Astrocyte (in vitro differentiated cells and primary cell): ENCODE measurements at regions not wholly inside any gene's neighbourhood (a gene's known extent, or its start where the extent isn't known, plus 50 kb on each side); places are given as distances from the start of the nearest gene placed in this dataset.

ENCODE experiments used
- DNase-seq: peaks from one replicate; pipeline ENCODE4 v3.0.0-alpha.2; 2010; ENCODE audit warnings: low read depth
- FAIRE-seq: peaks from 2 replicates; lab custom pipeline; 2011; peaks lifted over from hg19 to GRCh38; lab: Jason Lieb, UNC
- H2AFZ ChIP-seq: 2 replicates; pipeline ENCODE4 v1.6.0; 2012; ENCODE audit warnings: low read depth, low read length, inconsistent platforms
- H3K27ac ChIP-seq: 2 replicates; pipeline ENCODE4 v1.5.1; 2011; ENCODE audit warnings: low read depth, low read length, inconsistent platforms
- H3K27me3 ChIP-seq: 2 replicates; pipeline ENCODE4 v1.6.0; 2011; ENCODE audit warnings: low read length, inconsistent platforms; ENCODE audit not compliant: insufficient read depth
- H3K36me3 ChIP-seq: 2 replicates; pipeline ENCODE4 v1.5.1; 2011; ENCODE audit warnings: low read length, inconsistent platforms; ENCODE audit not compliant: insufficient read depth
- H3K4me1 ChIP-seq: 2 replicates; pipeline ENCODE4 v1.5.1; 2011; ENCODE audit warnings: low read length, inconsistent platforms; ENCODE audit not compliant: insufficient read depth
- H3K4me2 ChIP-seq: 2 replicates; pipeline ENCODE4 v1.6.0; 2012; ENCODE audit warnings: low read length, inconsistent platforms
- H3K4me3 ChIP-seq: 2 replicates; pipeline ENCODE4 v1.5.1; 2011; ENCODE audit warnings: low read depth, mild to moderate bottlenecking, low read length, inconsistent platforms; ENCODE audit not compliant: insufficient read depth
- H3K79me2 ChIP-seq: 2 replicates; pipeline ENCODE4 v1.6.0; 2012; ENCODE audit warnings: mild to moderate bottlenecking, low read length, inconsistent platforms; ENCODE audit not compliant: insufficient read depth
- H3K9ac ChIP-seq: 2 replicates; pipeline ENCODE4 v1.6.0; 2012; ENCODE audit warnings: mild to moderate bottlenecking, low read length, inconsistent platforms
- H3K9me3 ChIP-seq: 2 replicates; pipeline ENCODE4 v1.5.1; 2012; ENCODE audit warnings: low read depth, mild to moderate bottlenecking, low read length, inconsistent platforms; ENCODE audit not compliant: insufficient read depth
- H4K20me1 ChIP-seq: 2 replicates; pipeline ENCODE4 v1.6.0; 2012; ENCODE audit warnings: low read length, inconsistent platforms; ENCODE audit not compliant: insufficient read depth
- H3K27ac Mint-ChIP-seq: one replicate; pipeline ENCODE4 v1.8.0; 2021; ENCODE audit warnings: mild to moderate bottlenecking, mixed read lengths; ENCODE audit not compliant: unreplicated experiment
- H3K27me3 Mint-ChIP-seq: one replicate; pipeline ENCODE4 v1.8.0; 2021; ENCODE audit warnings: low read depth, mixed read lengths; ENCODE audit not compliant: unreplicated experiment
- H3K36me3 Mint-ChIP-seq: one replicate; pipeline ENCODE4 v1.8.0; 2021; ENCODE audit warnings: low read depth, mixed read lengths; ENCODE audit not compliant: unreplicated experiment
- H3K4me1 Mint-ChIP-seq: one replicate; pipeline ENCODE4 v1.8.0; 2021; ENCODE audit warnings: low read depth, mixed read lengths; ENCODE audit not compliant: unreplicated experiment
- H3K4me3 Mint-ChIP-seq: one replicate; pipeline ENCODE4 v1.8.0; 2021; ENCODE audit warnings: mild to moderate bottlenecking, moderate library complexity, mixed read lengths; ENCODE audit not compliant: unreplicated experiment
- H3K9me3 Mint-ChIP-seq: one replicate; pipeline ENCODE4 v1.8.0; 2021; ENCODE audit warnings: mild to moderate bottlenecking, mixed read lengths; ENCODE audit not compliant: unreplicated experiment
- CTCF ChIP-seq: IDR thresholded peaks from 2 replicates; pipeline ENCODE4 v1.5.1; 2011; ENCODE audit warnings: low read depth, mild to moderate bottlenecking, inconsistent platforms, low read length, moderate library complexity; ENCODE audit not compliant: insufficient read depth
- EZH2 ChIP-seq: IDR thresholded peaks from 2 replicates; pipeline ENCODE4 v1.6.1; 2012; ENCODE audit warnings: mild to moderate bottlenecking, low read length, inconsistent platforms; ENCODE audit not compliant: insufficient read depth

GRCh38 chr18:34978533-34978893, 62.7 kb upstream of the MAPRE2 start:
- FAIRE-seq (no peak), DNase-seq (no peak)
- no peak for TF ChIP-seq EZH2
- no peak for TF ChIP-seq CTCF
- Histone ChIP-seq H3K27me3 (peaks cover 8% of the 10 kb centered on the region), H3K27ac (peak overlapping the region; percentile 50), H3K4me3 (peak overlapping the region; percentile 74), H3K9me3 (no peaks in the 10 kb centered on the region), H2AFZ (peak overlapping the region; percentile 94), H3K4me1 (peaks cover 18% of the 10 kb centered on the region), H3K9ac (peak overlapping the region; percentile 63), H3K79me2 (no peaks in the 10 kb centered on the region), H4K20me1 (no peaks in the 10 kb centered on the region), H3K4me2 (peak overlapping the region; percentile 95), H3K36me3 (no peaks in the 10 kb centered on the region)
- peak overlapping the region; percentile 85 for H3K27ac Mint-ChIP-seq
- H3K36me3 Mint-ChIP-seq, result no peaks in the 10 kb centered on the region
- peaks cover 2% of the 10 kb centered on the region for H3K9me3 Mint-ChIP-seq
- peak overlapping the region; percentile 87 for H3K4me3 Mint-ChIP-seq
- H3K4me1 Mint-ChIP-seq, result peaks cover 11% of the 10 kb centered on the region
- peaks cover 7% of the 10 kb centered on the region for H3K27me3 Mint-ChIP-seq

- no peaks in the 10 kb centered on the region for H3K9me3 ChIP-seq
- FAIRE-seq (peak; percentile 99), DNase-seq (peak; percentile 97)
- H3K9me3 Mint-ChIP-seq, result no peaks in the 10 kb centered on the region
- H3K36me3 ChIP-seq, result no peaks in the 10 kb centered on the region
- H3K9ac ChIP-seq, result peak overlapping the region; percentile 63
- H3K36me3 Mint-ChIP-seq, result no peaks in the 10 kb centered on the region
- H3K27me3 Mint-ChIP-seq, result peaks cover 7% of the 10 kb centered on the region
- peak overlapping the region; percentile 93 for H3K27ac Mint-ChIP-seq
- peaks cover 8% of the 10 kb centered on the region for H3K27me3 ChIP-seq
- peak overlapping the region; percentile 95 for H3K4me2 ChIP-seq
- peaks cover 18% of the 10 kb centered on the region for H3K4me1 ChIP-seq
- peak overlapping the region; percentile 74 for H3K4me3 ChIP-seq
- peaks cover 11% of the 10 kb centered on the region for H3K4me1 Mint-ChIP-seq
- TF ChIP-seq CTCF (no peak), EZH2 (no peak)
- peak overlapping the region; percentile 94 for H2AFZ ChIP-seq
- H3K27ac ChIP-seq, result peak overlapping the region; percentile 65
- H3K4me3 Mint-ChIP-seq, result peak overlapping the region; percentile 87
- H4K20me1 ChIP-seq, result no peaks in the 10 kb centered on the region
- no peaks in the 10 kb centered on the region for H3K79me2 ChIP-seq
Observed at GRCh38 chr18:34978953-34979608, 62.1 kb upstream of the MAPRE2 start.

GRCh38 chr18:34981487-34981886, 59.7 kb upstream of the MAPRE2 start:
- Histone ChIP-seq H3K4me2 (no peak overlapping the region), H2AFZ (no peak overlapping the region), H3K4me3 (no peak overlapping the region), H3K27me3 (peaks cover under 1% of the 10 kb centered on the region), H4K20me1 (no peaks in the 10 kb centered on the region), H3K4me1 (peaks cover 18% of the 10 kb centered on the region), H3K36me3 (no peaks in the 10 kb centered on the region), H3K9ac (no peak overlapping the region), H3K27ac (no peak overlapping the region), H3K79me2 (no peaks in the 10 kb centered on the region), H3K9me3 (no peaks in the 10 kb centered on the region)
- H3K4me1 Mint-ChIP-seq, result peaks cover 11% of the 10 kb centered on the region
- H3K27ac Mint-ChIP-seq, result no peak overlapping the region
- no peaks in the 10 kb centered on the region for H3K9me3 Mint-ChIP-seq
- no peak overlapping the region for H3K4me3 Mint-ChIP-seq
- no peaks in the 10 kb centered on the region for H3K27me3 Mint-ChIP-seq
- TF ChIP-seq EZH2, result no peak
- no peak for TF ChIP-seq CTCF
- DNase-seq (no peak), FAIRE-seq (no peak)
- no peaks in the 10 kb centered on the region for H3K36me3 Mint-ChIP-seq
